ENCODE measurements at regions not wholly inside any gene's neighbourhood (a gene's known extent, or its start where the extent isn't known, plus 50 kb on each side); places are given as distances from the start of the nearest gene placed in this dataset.

- in situ Hi-C loops (cut with HindIII; ENCODE audit: low pct_ligation_motif_present, low sequenced_read_pairs), result no loop called here
- H3K27me3 ChIP-seq (replicated peaks), result no peaks in the 10 kb centered on the region
- H3K27ac ChIP-seq, result no peak overlapping the region
- H3K36me3 ChIP-seq (replicated peaks), result no peaks in the 10 kb centered on the region
- no peak for DNase-seq
- no peak for TF ChIP-seq CTCF (IDR thresholded peaks at IDR 0.05; ENCODE audit: low read depth, low read length, missing control alignments)
- no peak overlapping the region for H3K4me3 ChIP-seq (ENCODE audit: low read depth, low read length)
Measured at GRCh38 chr9:79040671-79041070, 531.1 kb upstream of the TLE4 start.

- Histone ChIP-seq H3K27me3 (replicated peaks) (no peaks in the 10 kb centered on the region), H3K36me3 (replicated peaks) (no peaks in the 10 kb centered on the region), H3K27ac (no peak overlapping the region), H3K4me3 (ENCODE audit: low read depth, low read length) (no peak overlapping the region)
- no peak for DNase-seq
- in situ Hi-C loops (cut with HindIII; ENCODE audit: low pct_ligation_motif_present, low sequenced_read_pairs), result no loop called here
- no peak for TF ChIP-seq CTCF (IDR thresholded peaks at IDR 0.05; ENCODE audit: low read depth, low read length, missing control alignments)
Measured at GRCh38 chr9:79041266-79041665, 530.5 kb upstream of the TLE4 start.

GRCh38 chr9:79043916-79044315 is 527.8 kb upstream of the TLE4 start:
- in situ Hi-C loops (cut with HindIII; ENCODE audit: low pct_ligation_motif_present, low sequenced_read_pairs), result no loop called here
- no peaks in the 10 kb centered on the region for H3K27me3 ChIP-seq (replicated peaks)

GRCh38 chr9:79046401-79046800 is 525.4 kb upstream of the TLE4 start:
- in situ Hi-C loops (cut with HindIII; ENCODE audit: low pct_ligation_motif_present, low sequenced_read_pairs), result no loop called here
- Histone ChIP-seq H3K4me3 (ENCODE audit: low read depth, low read length) (no peak overlapping the region), H3K27me3 (replicated peaks) (no peaks in the 10 kb centered on the region), H3K36me3 (replicated peaks) (no peaks in the 10 kb centered on the region), H3K27ac (no peak overlapping the region)
- no peak for DNase-seq
- no peak for TF ChIP-seq CTCF (IDR thresholded peaks at IDR 0.05; ENCODE audit: low read depth, low read length, missing control alignments)

More at GRCh38 chr9:79043916-79044315, 527.8 kb upstream of the TLE4 start:
- TF ChIP-seq CTCF (IDR thresholded peaks at IDR 0.05; ENCODE audit: low read depth, low read length, missing control alignments), result no peak
- no peak for DNase-seq
- no peak overlapping the region for H3K4me3 ChIP-seq (ENCODE audit: low read depth, low read length)
- no peaks in the 10 kb centered on the region for H3K36me3 ChIP-seq (replicated peaks)
- H3K27ac ChIP-seq, result no peak overlapping the region

GRCh38 chr9:79049371-79049770 is 522.4 kb upstream of the TLE4 start:
- Histone ChIP-seq H3K4me3 (ENCODE audit: low read depth, low read length) (no peak overlapping the region), H3K36me3 (replicated peaks) (no peaks in the 10 kb centered on the region), H3K27ac (no peak overlapping the region), H3K27me3 (replicated peaks) (no peaks in the 10 kb centered on the region)
- no peak for DNase-seq
- no peak for TF ChIP-seq CTCF (IDR thresholded peaks at IDR 0.05; ENCODE audit: low read depth, low read length, missing control alignments)
- in situ Hi-C loops (cut with HindIII; ENCODE audit: low pct_ligation_motif_present, low sequenced_read_pairs), result no loop called here

GRCh38 chr9:79053598-79053997 is 518.2 kb upstream of the TLE4 start:
- in situ Hi-C loops (cut with HindIII; ENCODE audit: low pct_ligation_motif_present, low sequenced_read_pairs), result no loop called here
- Histone ChIP-seq H3K27me3 (replicated peaks) (no peaks in the 10 kb centered on the region), H3K36me3 (replicated peaks) (no peaks in the 10 kb centered on the region), H3K27ac (no peak overlapping the region), H3K4me3 (ENCODE audit: low read depth, low read length) (no peak overlapping the region)
- TF ChIP-seq CTCF (IDR thresholded peaks at IDR 0.05; ENCODE audit: low read depth, low read length, missing control alignments), result no peak
- DNase-seq, result no peak
